MM.1S (cell line): ENCODE measurements at regions not wholly inside any gene's neighbourhood (a gene's known extent, or its start where the extent isn't known, plus 50 kb on each side); places are given as distances from the start of the nearest gene placed in this dataset.

Source experiments
- DNase-seq: peaks from one replicate; pipeline ENCODE4 v3.0.0-alpha.2; 2015
- H2AFZ ChIP-seq: fragments of 300-600 bp; sonication (generic); 2 replicates; pipeline ENCODE4 v1.6.0; 2016; ENCODE audit warnings: antibody characterized with exemption, low read length
- H3F3A ChIP-seq: fragments of 300-600 bp; sonication (generic); 2 replicates; pipeline ENCODE4 v1.6.1; 2016; ENCODE audit warnings: mild to moderate bottlenecking, antibody characterized with exemption, low read length, moderate library complexity, mixed read lengths; ENCODE audit not compliant: insufficient read depth
- H3K27ac ChIP-seq: fragments of 300-600 bp; sonication (generic); 2 replicates; pipeline ENCODE4 v1.5.1; 2016; ENCODE audit warnings: mild to moderate bottlenecking, low read length
- H3K27me3 ChIP-seq: fragments of 300-600 bp; sonication (generic); replicated peaks from 2 replicates; pipeline ENCODE4 v1.6.0; 2016; ENCODE audit warnings: low read length; ENCODE audit not compliant: insufficient read depth
- H3K36me3 ChIP-seq: fragments of 300-600 bp; sonication (generic); replicated peaks from 2 replicates; pipeline ENCODE4 v1.6.1; 2016; ENCODE audit warnings: mild to moderate bottlenecking, low read length, mixed read lengths; ENCODE audit not compliant: insufficient read depth
- H3K4me1 ChIP-seq: fragments of 300-600 bp; sonication (generic); 2 replicates; pipeline ENCODE4 v1.6.1; 2016; ENCODE audit warnings: low read length, mixed read lengths
- H3K4me2 ChIP-seq: fragments of 300-600 bp; sonication (generic); 2 replicates; pipeline ENCODE4 v1.6.0; 2016; ENCODE audit warnings: low read depth, low read length
- H3K4me3 ChIP-seq: fragments of 300-600 bp; sonication (generic); 2 replicates; pipeline ENCODE4 v1.5.1; 2016; ENCODE audit warnings: low read length, mixed read lengths
- H3K79me2 ChIP-seq: fragments of 300-600 bp; sonication (generic); 2 replicates; pipeline ENCODE4 v1.6.1; 2016; ENCODE audit warnings: mixed run types, low read length, mixed read lengths
- H3K9ac ChIP-seq: fragments of 300-600 bp; sonication (generic); 2 replicates; pipeline ENCODE4 v1.6.1; 2016; ENCODE audit warnings: low read length, mixed read lengths
- H3K9me2 ChIP-seq: fragments of 300-600 bp; sonication (generic); replicated peaks from 2 replicates; pipeline ENCODE4 v1.6.1; 2016; ENCODE audit warnings: mild to moderate bottlenecking, low read length, mixed read lengths; ENCODE audit not compliant: insufficient read depth
- H3K9me3 ChIP-seq: fragments of 300-600 bp; sonication (generic); replicated peaks from 2 replicates; pipeline ENCODE4 v1.6.1; 2016; ENCODE audit warnings: mild to moderate bottlenecking, low read length, mixed read lengths; ENCODE audit not compliant: insufficient read depth
- H4K20me1 ChIP-seq: fragments of 300-600 bp; sonication (generic); 2 replicates; pipeline ENCODE4 v1.6.1; 2016; ENCODE audit warnings: mild to moderate bottlenecking, low read length, moderate library complexity, mixed read lengths; ENCODE audit not compliant: insufficient read depth
- CTCF ChIP-seq: fragments of 300-600 bp; sonication (generic); IDR thresholded peaks from 2 replicates; pipeline ENCODE4 v1.5.1; 2016; ENCODE audit warnings: antibody characterized with exemption, low read length, mixed read lengths
- EZH2 ChIP-seq: fragments of 300-600 bp; sonication (generic); optimal IDR thresholded peaks from 2 replicates; pipeline ENCODE3; 2017; ENCODE audit warnings: low read depth, mild to moderate bottlenecking, antibody characterized with exemption, low read length, mixed read lengths
- EZH2phosphoT487 ChIP-seq: fragments of 300-600 bp; sonication (generic); IDR thresholded peaks from 2 replicates; pipeline ENCODE4 v1.6.1; 2018; ENCODE audit warnings: antibody characterized with exemption, low read length

- Histone ChIP-seq H3K4me1 (peaks cover 12% of the 10 kb centered on the region; the same call in 1 of the 2 replicates), H2AFZ (no peak overlapping the region), H3K27ac (no peak overlapping the region), H3K9me3 (no peaks in the 10 kb centered on the region), H3K36me3 (no peaks in the 10 kb centered on the region), H3K4me2 (0 out of 2 replicates have a peak overlapping the region, but pooled peaks have one; percentile 0), H3K4me3 (no peak overlapping the region), H3K9me2 (no peaks in the 10 kb centered on the region), H3K79me2 (no peaks in the 10 kb centered on the region), H3K9ac (no peak overlapping the region), H3K27me3 (no peaks in the 10 kb centered on the region), H4K20me1 (no peaks in the 10 kb centered on the region), H3F3A (no peaks in the 10 kb centered on the region)
- TF ChIP-seq EZH2, result no peak
- TF ChIP-seq EZH2phosphoT487, result no peak
- TF ChIP-seq CTCF, result no peak
- peak; percentile 11 for DNase-seq
Measured at GRCh38 chr2:34193164-34193563, 594.1 kb upstream of the FAM98A start.

- Histone ChIP-seq H3K27ac (no peak overlapping the region), H3K9me3 (no peaks in the 10 kb centered on the region), H4K20me1 (no peaks in the 10 kb centered on the region), H3F3A (no peaks in the 10 kb centered on the region), H2AFZ (no peak overlapping the region), H3K27me3 (no peaks in the 10 kb centered on the region), H3K4me2 (no peak overlapping the region), H3K79me2 (no peaks in the 10 kb centered on the region), H3K9me2 (no peaks in the 10 kb centered on the region), H3K4me1 (peaks cover 8% of the 10 kb centered on the region; the same call in 1 of the 2 replicates), H3K4me3 (no peak overlapping the region), H3K9ac (no peak overlapping the region), H3K36me3 (no peaks in the 10 kb centered on the region)
- no peak for DNase-seq
- TF ChIP-seq EZH2phosphoT487 (no peak), CTCF (no peak), EZH2 (no peak)
Measured at GRCh38 chr2:34188464-34189303, 589.6 kb upstream of the FAM98A start.

GRCh38 chr2:34179511-34179910, 580.4 kb upstream of the FAM98A start:
- no peaks in the 10 kb centered on the region for H4K20me1 ChIP-seq
- no peaks in the 10 kb centered on the region for H3K4me1 ChIP-seq
- no peaks in the 10 kb centered on the region for H3K9me3 ChIP-seq

More at GRCh38 chr2:34179511-34179910, 580.4 kb upstream of the FAM98A start:
- no peak overlapping the region for H3K9ac ChIP-seq
- H3K27me3 ChIP-seq, result no peaks in the 10 kb centered on the region
- no peaks in the 10 kb centered on the region for H3K79me2 ChIP-seq
- TF ChIP-seq EZH2phosphoT487 (no peak), EZH2 (no peak), CTCF (no peak)
- H3K4me3 ChIP-seq, result no peak overlapping the region
- no peaks in the 10 kb centered on the region for H3F3A ChIP-seq
- H3K9me2 ChIP-seq, result no peaks in the 10 kb centered on the region
- H2AFZ ChIP-seq, result no peak overlapping the region
- DNase-seq, result no peak
- H3K27ac ChIP-seq, result no peak overlapping the region
- H3K36me3 ChIP-seq, result no peaks in the 10 kb centered on the region
- no peak overlapping the region for H3K4me2 ChIP-seq
